HG03039 (cell line): ENCODE measurements at regions not wholly inside any gene's neighbourhood (a gene's known extent, or its start where the extent isn't known, plus 50 kb on each side); places are given as distances from the start of the nearest gene placed in this dataset.
"Not testable (repeated sequence)": the region's sequence is repeated elsewhere in the genome, so short reads cannot be mapped to it uniquely, and the experiment has no call there.

Source experiments
- ATAC-seq: cut with Tn5 transposase; IDR thresholded peaks from one replicate; pipeline ENCODE4 v1.9.1; 2021; ENCODE audit warnings: mild to moderate bottlenecking, moderate library complexity; ENCODE audit not compliant: unreplicated experiment

- ATAC-seq: no peak
Measured at GRCh38 chr4:160284516-160284915, 1181.6 kb downstream of the RAPGEF2 start.

GRCh38 chr4:160286051-160286450, 1183.2 kb downstream of the RAPGEF2 start:
- ATAC-seq: no peak

GRCh38 chr4:160296476-160296875, 1193.6 kb downstream of the RAPGEF2 start:
- ATAC-seq: no peak

GRCh38 chr4:160299177-160299576, 1196.3 kb downstream of the RAPGEF2 start:
- ATAC-seq: no peak

GRCh38 chr4:160299608-160300007, 1196.7 kb downstream of the RAPGEF2 start:
- no peak for ATAC-seq

- ATAC-seq: no peak
Measured at GRCh38 chr4:160316036-160316435, 1213.2 kb downstream of the RAPGEF2 start.

- ATAC-seq: no peak
Measured at GRCh38 chr4:160318567-160319220, 1215.8 kb downstream of the RAPGEF2 start.

GRCh38 chr4:160319221-160319867, 1216.5 kb downstream of the RAPGEF2 start:
- ATAC-seq: no peak

GRCh38 chr4:160319868-160320260, 1217.0 kb downstream of the RAPGEF2 start:
- no peak for ATAC-seq

- ATAC-seq: no peak
Measured at GRCh38 chr4:160326110-160326509, 1223.2 kb downstream of the RAPGEF2 start.

GRCh38 chr4:160347197-160347596, 1244.3 kb downstream of the RAPGEF2 start:
- no peak for ATAC-seq

- no peak for ATAC-seq
Measured at GRCh38 chr4:160350944-160351343, 1248.1 kb downstream of the RAPGEF2 start.

- ATAC-seq: no peak
Measured at GRCh38 chr4:160352637-160353036, 1249.8 kb downstream of the RAPGEF2 start.

GRCh38 chr4:160353548-160353947, 1250.7 kb downstream of the RAPGEF2 start:
- no peak for ATAC-seq

GRCh38 chr4:160362478-160362877, 1259.6 kb downstream of the RAPGEF2 start:
- ATAC-seq: no peak

- no peak for ATAC-seq
Measured at GRCh38 chr4:160364217-160364616, 1261.3 kb downstream of the RAPGEF2 start.

- not testable (repeated sequence) for ATAC-seq
Measured at GRCh38 chr4:160364665-160365064, 1261.8 kb downstream of the RAPGEF2 start.

GRCh38 chr4:160365383-160365782, 1262.5 kb downstream of the RAPGEF2 start:
- ATAC-seq: not testable (repeated sequence)

- no peak for ATAC-seq
Measured at GRCh38 chr4:160370046-160370445, 1267.2 kb downstream of the RAPGEF2 start.

GRCh38 chr4:160371446-160371845, 1268.6 kb downstream of the RAPGEF2 start:
- no peak for ATAC-seq

GRCh38 chr4:160372390-160372789, 1269.5 kb downstream of the RAPGEF2 start:
- no peak for ATAC-seq

GRCh38 chr4:160373911-160374310, 1271.0 kb downstream of the RAPGEF2 start:
- no peak for ATAC-seq
